CD4-positive, alpha-beta T cell treated with Interleukin-15 for 1 hour (primary cell): ENCODE measurements at regions not wholly inside any gene's neighbourhood (a gene's known extent, or its start where the extent isn't known, plus 50 kb on each side); places are given as distances from the start of the nearest gene placed in this dataset.
"Not testable (repeated sequence)": the region's sequence is repeated elsewhere in the genome, so short reads cannot be mapped to it uniquely, and the experiment has no call there.

ENCODE experiments used
- DNase-seq: peaks from one replicate; pipeline ENCODE4 v3.0.0-alpha.2; 2020

GRCh38 chr10:70967591-70968587, 79.5 kb upstream of the PCBD1 start:
- DNase-seq, result no peak

DNA sequence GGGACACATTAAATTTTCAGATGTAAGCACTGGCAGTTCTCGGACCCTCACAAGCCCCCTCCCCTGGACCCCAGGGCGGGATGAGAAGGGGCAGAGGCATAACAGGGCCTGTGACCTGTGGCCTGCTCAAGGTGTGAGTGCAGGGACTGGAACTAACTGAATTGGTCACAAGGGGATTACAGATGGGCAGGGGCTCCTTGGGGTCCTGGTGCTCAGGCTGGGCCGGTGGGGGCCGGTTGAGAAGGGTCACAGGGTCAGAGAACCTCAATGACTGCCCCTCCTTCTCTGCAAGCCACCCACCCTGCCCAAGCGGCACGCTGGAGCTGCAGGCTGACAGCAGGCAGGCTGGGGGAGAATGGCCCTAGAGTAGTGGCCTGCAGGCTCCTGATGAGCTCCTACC, 80.8 kb upstream of the PCBD1 start:
- DNase-seq, result no peak

- DNase-seq, result no peak
Measured at GRCh38 chr10:70970830-70971229, 82.5 kb upstream of the PCBD1 start.

DNA sequence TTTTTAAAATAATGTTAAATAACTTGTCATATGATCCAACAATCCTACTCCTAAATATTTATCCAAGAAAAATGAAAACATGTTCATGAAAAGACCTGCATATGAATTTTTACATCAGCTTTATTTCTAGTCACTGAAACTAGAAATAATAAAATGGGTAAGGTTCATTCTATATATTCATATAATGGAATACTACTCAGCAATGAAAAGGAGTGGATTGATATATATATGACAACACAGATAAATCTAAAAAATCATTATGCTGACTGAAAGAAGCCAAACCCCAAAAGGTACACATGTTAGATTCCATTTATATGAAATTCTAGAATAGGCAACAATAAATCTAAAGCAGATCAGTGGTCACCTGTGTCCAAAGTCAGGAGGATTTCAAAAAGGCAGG, 84.9 kb upstream of the PCBD1 start:
- no peak for DNase-seq

- no peak for DNase-seq
Measured at GRCh38 chr10:70974351-70974901, 86.1 kb upstream of the PCBD1 start.

GRCh38 chr10:70974920-70975319, 86.6 kb upstream of the PCBD1 start:
- no peak for DNase-seq

- no peak for DNase-seq
Measured at GRCh38 chr10:70976063-70976695, 87.8 kb upstream of the PCBD1 start.

GRCh38 chr10:70977625-70978024, 89.3 kb upstream of the PCBD1 start:
- no peak for DNase-seq

DNA sequence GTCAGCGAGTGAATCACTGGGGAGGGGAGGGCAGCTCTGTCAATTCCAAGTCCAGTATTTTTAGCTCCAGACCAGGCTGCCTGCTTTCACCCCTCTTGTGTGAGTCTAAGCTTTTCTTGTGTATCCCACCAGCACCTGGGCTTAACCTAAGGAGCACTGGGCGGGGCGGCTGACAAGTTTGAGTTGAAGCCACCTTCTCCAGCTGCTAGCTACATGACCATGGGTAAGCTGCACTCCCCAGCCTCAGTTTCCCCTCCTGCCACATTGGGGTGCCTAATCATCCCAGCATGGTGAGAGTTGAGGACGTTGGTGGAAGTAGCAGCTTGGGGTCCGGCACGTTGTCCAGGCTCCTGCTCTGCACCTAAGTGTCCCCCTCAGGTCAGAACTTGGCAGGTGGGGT, 89.8 kb upstream of the PCBD1 start:
- DNase-seq, result no peak

DNA sequence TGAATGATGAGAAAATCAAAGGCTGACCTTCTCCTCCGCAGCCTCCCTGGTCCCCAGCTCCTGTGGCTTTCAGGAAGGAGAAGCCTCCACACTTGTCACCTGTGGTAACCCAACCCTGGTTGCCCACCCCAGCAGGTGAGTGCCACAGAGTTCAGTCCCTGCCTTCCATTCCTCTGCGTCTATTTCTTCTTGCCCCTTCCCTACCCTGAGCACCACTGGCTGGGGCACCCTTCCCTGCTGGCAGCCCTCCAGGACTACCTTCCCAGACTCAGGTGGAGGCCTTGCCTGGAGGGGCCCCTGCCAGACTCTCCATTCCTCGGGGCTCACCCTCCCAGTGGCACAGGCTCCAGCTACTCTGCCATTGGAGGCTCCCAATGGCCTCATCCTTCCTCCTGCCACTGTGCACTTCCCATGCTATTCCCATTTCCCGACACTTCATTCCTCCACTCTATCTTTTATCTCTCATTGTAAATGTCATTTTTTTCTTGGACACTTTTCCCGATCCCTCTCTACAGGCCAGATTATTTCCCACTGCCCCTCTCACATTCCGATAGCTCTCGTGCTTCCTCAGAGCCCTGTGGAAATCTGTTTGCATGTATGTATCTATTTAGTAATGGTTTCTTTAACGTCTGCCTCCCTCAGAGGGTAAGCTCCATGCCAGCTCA, 90.6 kb upstream of the PCBD1 start:
- no peak for DNase-seq

- DNase-seq, result no peak
Measured at GRCh38 chr10:70980687-70981086, 92.3 kb upstream of the PCBD1 start.

- no peak for DNase-seq
Measured at GRCh38 chr10:70981171-70981836, 92.9 kb upstream of the PCBD1 start.

GRCh38 chr10:70981936-70982335, 93.6 kb upstream of the PCBD1 start:
- DNase-seq, result no peak

- DNase-seq, result no peak
Measured at GRCh38 chr10:70982443-70982842, 94.1 kb upstream of the PCBD1 start.

GRCh38 chr10:70984986-70985722, 96.8 kb upstream of the PCBD1 start:
- no peak for DNase-seq

DNA sequence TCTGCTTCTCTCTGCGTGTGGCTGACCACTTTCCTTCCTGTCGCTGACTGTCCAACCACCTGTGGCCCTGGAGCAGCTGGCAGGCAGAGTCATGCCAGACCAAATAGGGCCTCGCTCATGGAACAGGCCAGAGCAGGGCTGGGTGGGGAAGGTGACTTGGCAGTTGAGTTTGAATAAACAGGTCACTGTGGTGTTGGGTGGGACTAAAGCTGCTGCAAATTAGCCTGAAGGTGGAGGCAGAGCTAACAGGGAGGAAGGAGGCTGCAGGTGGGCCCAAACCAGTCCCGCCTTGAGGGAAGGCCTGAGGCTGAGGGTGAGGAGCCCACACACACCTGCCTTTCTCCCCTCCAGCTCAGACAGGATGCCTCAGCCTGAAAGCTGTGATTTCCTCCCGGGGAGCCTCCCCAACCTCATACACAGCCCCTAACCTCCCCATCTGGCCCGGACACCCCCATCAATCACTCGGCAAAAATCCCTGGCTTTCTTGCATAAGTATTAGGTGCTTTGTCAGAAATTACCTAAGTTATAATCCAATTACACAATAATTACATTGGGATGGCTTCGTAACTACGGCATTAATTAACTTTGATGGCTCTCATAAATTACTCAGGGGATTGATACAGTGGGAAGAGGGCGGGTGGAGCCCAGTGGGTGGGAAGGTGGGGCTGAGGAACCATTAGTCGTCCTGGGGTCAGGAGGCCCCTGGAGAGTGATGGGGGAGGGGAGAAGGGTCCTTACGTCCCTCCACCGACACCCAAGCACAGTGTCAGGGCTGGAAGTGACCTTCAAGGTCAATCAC, 97.7 kb upstream of the PCBD1 start:
- no peak for DNase-seq

- DNase-seq, result no peak
Measured at GRCh38 chr10:70986623-70986950, 98.2 kb upstream of the PCBD1 start.

DNA sequence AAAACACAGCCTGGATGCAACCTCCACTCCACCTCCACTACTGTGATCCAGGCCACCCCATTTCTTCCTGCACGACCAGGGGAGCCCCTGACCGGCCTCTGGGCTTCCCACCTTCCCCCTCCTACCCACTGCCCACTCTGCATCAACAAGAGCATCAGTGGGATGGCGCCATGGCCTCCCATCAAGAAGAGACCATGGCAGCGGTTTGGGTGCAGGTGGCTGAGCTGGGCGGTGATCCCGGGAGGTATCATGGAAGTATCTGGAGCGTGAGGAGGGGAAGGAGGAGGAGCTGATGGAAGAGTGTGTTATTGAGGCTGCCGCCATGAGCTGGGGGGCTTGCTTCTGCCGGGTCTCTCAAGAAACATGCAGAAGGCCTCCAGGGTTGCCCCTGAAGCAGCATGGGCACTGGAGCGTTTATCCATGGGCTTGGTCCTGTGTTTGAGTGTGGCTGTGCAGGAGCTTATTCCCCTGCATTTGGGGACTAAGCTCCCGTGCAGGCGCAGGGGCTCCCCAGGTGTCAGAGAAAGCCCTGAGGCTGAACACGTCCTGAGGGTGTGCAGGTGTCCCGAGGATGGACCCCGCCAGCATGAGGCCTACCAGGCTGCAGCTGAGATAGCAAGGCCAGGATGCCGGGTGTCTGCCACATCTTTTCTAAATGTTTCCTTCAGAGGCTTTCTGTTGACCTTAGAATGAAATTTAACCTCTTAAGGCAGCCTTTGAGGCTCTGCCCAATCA, 99.2 kb upstream of the PCBD1 start:
- no peak for DNase-seq

DNA sequence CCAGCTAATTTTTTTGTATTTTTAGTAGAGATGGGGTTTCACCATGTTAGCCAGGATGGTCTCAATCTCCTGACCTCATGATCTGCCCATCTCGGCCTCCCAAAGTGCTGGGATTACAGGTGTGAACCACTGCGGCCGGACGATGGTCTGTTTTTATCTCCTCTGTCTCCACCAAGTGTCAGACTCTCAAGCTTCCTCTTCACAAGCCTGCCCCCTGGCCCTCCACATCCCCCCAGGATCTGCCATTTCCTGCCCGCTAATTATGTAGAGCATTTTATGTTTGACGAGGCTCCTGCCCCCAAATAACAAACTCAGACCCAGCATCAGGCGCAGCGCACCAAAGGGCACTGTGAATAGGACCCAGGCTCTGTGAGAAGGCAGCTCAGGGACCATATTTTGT, 101.8 kb upstream of the PCBD1 start:
- DNase-seq, result not testable (repeated sequence)

DNA sequence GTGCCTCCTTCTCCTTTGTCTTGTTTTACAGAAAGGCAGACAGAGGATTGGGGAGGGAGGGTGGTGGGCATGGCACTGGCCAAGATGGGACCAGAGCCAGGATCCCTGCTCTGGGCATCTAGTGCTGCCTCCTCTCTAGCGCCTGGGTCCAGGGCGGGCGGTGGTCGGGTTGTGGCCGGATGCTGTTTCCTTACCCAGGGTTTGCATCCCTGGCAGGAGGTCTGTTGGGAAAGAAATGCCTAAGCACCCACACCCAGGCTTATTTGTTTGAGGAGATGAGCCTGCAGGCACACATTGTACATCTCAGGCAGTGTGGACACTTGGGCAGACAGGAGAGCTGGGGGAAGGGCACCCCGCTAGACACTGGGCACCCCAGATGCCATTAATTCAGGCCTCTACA, 102.3 kb upstream of the PCBD1 start:
- DNase-seq, result peak; percentile 13
